ENCODE measurements at regions not wholly inside any gene's neighbourhood (a gene's known extent, or its start where the extent isn't known, plus 50 kb on each side); places are given as distances from the start of the nearest gene placed in this dataset.

- TF ChIP-seq ZNF462 (CRISPR knock-in tag; IDR thresholded peaks at IDR 0.05) (no peak), CTCF (conservative IDR thresholded peaks at IDR 0.05; ENCODE audit: low read depth in 2 of 2) (no peak), ETS1 (IDR thresholded peaks at IDR 0.05) (no peak), EZH2 (IDR thresholded peaks at IDR 0.05; ENCODE audit: low read depth, unreplicated experiment) (no peak), EZH2phosphoT487 (IDR thresholded peaks at IDR 0.05; ENCODE audit: unreplicated experiment) (no peak), JUNB (IDR thresholded peaks at IDR 0.05; ENCODE audit: unreplicated experiment) (no peak), ZNF114 (CRISPR knock-in tag; IDR thresholded peaks at IDR 0.05) (no peak), POLR2AphosphoS5 (IDR thresholded peaks at IDR 0.05; ENCODE audit: low read depth) (no peak), NANOG (IDR thresholded peaks at IDR 0.05; ENCODE audit: borderline replicate concordance) (no peak)
Observed at GRCh38 chr11:70583781-70584218, 185.5 kb downstream of the CTTN start (continued).

All from GM23338 (cell line).